ENCODE measurements at regions not wholly inside any gene's neighbourhood (a gene's known extent, or its start where the extent isn't known, plus 50 kb on each side); places are given as distances from the start of the nearest gene placed in this dataset.

DNA sequence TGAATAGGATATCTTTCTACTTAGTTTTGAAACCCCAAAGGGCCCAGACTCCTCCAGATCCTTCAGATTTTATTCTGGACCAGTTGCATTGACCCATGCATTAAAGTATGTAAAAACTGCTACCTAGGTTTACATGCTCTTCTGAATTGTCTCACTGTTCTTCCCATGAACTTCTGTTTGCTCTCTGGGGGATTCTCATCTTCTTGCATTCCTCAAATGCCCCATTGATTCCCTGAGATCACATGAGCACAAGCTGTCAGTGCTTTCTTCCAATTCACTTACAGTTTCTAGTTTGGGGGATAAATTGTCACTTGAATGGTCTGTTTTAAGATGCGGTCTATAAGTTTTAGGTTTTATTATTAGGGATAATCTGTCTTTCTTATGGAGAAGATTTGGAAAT lies 188.9 kb upstream of the KIF2B start:
- TF ChIP-seq, protein P1, sequence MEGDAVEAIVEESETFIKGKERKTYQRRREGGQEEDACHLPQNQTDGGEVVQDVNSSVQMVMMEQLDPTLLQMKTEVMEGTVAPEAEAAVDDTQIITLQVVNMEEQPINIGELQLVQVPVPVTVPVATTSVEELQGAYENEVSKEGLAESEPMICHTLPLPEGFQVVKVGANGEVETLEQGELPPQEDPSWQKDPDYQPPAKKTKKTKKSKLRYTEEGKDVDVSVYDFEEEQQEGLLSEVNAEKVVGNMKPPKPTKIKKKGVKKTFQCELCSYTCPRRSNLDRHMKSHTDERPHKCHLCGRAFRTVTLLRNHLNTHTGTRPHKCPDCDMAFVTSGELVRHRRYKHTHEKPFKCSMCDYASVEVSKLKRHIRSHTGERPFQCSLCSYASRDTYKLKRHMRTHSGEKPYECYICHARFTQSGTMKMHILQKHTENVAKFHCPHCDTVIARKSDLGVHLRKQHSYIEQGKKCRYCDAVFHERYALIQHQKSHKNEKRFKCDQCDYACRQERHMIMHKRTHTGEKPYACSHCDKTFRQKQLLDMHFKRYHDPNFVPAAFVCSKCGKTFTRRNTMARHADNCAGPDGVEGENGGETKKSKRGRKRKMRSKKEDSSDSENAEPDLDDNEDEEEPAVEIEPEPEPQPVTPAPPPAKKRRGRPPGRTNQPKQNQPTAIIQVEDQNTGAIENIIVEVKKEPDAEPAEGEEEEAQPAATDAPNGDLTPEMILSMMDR (conservative IDR thresholded peaks at IDR 0.05) = no peak
- no peak overlapping the region for H3K27ac ChIP-seq

DNA sequence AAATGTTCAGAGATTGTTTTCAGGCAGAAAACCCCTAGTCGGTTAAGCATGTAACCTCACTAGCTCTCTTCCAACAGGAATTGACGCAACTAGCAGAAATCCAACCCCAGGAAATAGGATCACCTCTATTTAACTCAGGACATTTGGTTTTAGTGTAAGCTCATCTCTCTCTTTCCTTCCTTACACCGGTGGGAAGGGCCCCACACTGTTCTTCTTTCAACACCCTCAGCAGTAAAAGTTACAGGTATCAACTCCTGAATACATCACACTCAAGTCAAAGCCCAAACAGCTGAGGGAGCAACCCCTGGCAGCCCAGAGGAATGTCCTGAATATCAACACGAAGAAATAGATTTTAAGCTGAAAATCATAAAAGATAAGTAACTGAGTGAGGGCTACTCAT lies 191.2 kb upstream of the KIF2B start:
- TF ChIP-seq, protein P1 (conservative IDR thresholded peaks at IDR 0.05) = no peak
- H3K27ac ChIP-seq = no peak overlapping the region

DNA sequence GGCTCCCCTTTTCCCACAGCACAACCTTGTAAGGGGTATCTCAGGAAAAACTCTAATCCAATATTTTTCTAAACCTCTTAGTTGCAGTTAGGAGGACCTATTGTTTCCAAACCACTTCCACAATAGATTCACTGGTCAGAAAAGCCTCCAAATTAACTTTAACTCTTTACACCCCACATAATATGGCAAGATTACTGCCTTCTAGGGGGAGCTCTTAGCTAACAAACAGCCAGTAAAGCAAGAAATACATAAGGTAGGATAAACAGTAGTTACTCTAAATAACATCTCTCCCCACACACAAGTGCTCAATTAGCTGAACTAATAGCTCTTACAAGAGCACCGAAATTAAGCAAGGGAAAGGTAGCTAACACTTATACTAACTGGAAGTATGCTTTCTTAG lies 192.1 kb upstream of the KIF2B start:
- no peak overlapping the region for H3K27ac ChIP-seq
- TF ChIP-seq, protein P1 (conservative IDR thresholded peaks at IDR 0.05) = no peak

DNA sequence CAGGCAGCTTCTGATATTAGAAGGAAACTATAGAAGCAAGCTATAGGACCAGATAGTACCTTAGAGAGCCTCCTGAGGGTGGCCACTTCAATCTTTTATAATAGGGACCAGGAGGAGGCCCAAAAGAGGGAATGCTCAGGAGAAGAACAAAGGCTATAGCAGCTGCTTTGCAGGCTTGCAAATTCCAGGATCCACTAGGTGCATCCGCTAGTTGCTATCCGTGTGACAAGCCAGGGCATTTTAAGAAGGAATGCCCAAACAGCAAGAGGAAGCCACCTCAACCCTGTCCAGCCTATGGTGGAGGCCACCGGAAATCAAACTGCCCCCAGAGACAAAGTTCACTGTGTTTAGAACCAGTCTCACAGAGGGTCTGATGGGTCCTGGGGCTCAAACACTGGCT lies 192.6 kb upstream of the KIF2B start:
- TF ChIP-seq, protein P1 (conservative IDR thresholded peaks at IDR 0.05) = no peak
- no peak overlapping the region for H3K27ac ChIP-seq

DNA sequence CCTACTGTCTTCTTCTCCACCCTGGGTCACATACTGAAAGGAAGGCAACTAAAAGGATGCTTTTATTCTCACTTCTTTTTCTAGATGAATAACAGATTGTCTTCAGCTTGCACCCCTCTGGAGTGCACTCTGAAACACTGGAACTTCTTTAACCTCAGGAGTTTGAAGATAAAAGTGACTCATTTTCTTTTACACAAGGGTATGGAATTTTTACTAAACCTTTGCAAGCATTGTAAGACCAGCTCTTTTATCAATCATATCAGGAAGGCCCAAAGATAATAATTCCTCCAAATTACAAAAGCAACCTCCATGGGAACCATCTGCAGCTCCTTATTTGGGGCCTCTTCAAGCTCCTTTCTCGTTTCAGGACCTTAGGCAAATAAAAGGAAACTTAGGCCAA lies 193.5 kb upstream of the KIF2B start:
- TF ChIP-seq, protein P1 (conservative IDR thresholded peaks at IDR 0.05) = no peak
- H3K27ac ChIP-seq = no peak overlapping the region

DNA sequence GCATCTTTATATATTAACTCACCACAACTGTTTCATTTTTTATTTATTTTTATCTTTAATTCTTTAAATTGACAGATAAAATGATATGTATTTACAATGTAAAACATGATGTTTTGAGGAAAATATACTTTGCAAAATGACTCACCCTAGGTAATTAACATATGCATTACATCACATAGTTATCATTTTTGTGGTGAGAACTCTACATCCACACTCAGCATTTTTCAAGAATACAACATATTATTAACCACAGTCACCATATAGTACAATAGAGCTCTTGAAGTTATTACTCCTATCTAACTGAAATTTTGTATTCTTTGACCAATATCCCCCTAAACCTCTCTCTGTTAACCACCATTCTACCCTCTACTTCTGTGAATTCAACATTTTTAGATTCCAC lies 194.7 kb upstream of the KIF2B start:
- no peak overlapping the region for H3K27ac ChIP-seq
- TF ChIP-seq, protein P1 (conservative IDR thresholded peaks at IDR 0.05) = no peak

DNA sequence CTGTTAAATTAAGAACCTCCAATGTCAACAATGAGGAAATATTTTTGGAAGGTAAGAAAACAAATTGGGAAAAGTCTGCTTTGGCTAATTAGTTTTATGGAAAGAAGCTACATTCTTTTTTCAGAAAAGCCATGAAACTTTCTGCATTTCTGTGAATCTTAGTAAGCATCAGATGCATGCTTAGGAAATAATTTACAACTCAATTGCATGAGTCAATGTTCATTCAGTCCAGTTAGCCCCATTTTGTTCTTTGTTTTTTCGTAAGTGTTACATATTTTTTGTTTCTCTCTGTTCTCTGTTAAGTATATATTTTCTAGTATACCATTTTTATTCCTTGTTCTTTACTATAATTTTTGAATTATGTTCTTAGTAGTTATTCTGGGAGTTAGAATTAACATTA lies 195.2 kb upstream of the KIF2B start:
- no peak overlapping the region for H3K27ac ChIP-seq
- TF ChIP-seq, protein P1 (conservative IDR thresholded peaks at IDR 0.05) = no peak

DNA sequence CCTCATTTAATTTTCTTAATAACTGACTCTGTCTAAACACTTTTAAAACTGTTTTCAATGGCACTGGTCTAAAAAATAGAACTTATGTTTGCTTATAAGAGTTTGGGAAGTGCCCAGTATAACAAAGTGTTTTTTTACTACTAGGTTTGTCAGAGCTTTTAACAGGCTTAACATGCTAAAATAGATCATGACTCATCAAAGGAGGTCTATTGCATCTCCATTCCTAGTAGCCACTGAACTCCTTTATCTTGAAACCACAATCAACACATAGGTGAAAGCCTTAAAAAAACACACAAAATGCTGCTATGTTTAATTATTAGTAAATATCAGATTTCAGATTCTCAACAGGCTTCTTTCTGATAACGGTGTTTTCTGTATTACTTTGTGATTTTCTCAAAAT lies 196.4 kb upstream of the KIF2B start:
- no peak overlapping the region for H3K27ac ChIP-seq
- TF ChIP-seq, protein P1 (conservative IDR thresholded peaks at IDR 0.05) = no peak
